IMR-90 (cell line): ENCODE measurements at regions not wholly inside any gene's neighbourhood (a gene's known extent, or its start where the extent isn't known, plus 50 kb on each side); places are given as distances from the start of the nearest gene placed in this dataset.

Experiments used
- ATAC-seq: fragments of 200-7000 bp; cut with Tn5 transposase; 2 replicates; pipeline ENCODE4 v1.9.1; 2020; ENCODE audit warnings: low read depth, mild to moderate bottlenecking, moderate library complexity
- BruUV-seq: library from RNA; stranded (reverse); fragments of 400-500 nt; replicated peaks from 2 replicates; lab custom pipeline; 2021; lab: Mats Ljungman, UMichigan
- CTCF ChIA-PET: fragments of 300-600 bp; formaldehyde crosslinking; extraction: SDS; loops from one replicate; lab custom pipeline; 2021; ENCODE audit warnings: antibody characterized with exemption; lab: Yijun Ruan, JAX
- POLR2A ChIA-PET: fragments of 300-600 bp; sonication (Branson Sonifier 250); formaldehyde crosslinking; loops from one replicate; lab custom pipeline; 2022; ENCODE audit warnings: antibody characterized with exemption; ENCODE audit not compliant: unreplicated experiment; lab: Charles Lee
- DNase-seq: peaks from one replicate; pipeline ENCODE4 v3.0.0; 2013
- H2AFZ ChIP-seq: replicated peaks from 2 replicates; pipeline ENCODE3; 2013; ENCODE audit warnings: low read length, mild to moderate bottlenecking; ENCODE audit not compliant: poor library complexity
- H2AK5ac ChIP-seq: 2 replicates; pipeline ENCODE4 v1.6.1; 2013; ENCODE audit warnings: low read depth, low read length, inconsistent platforms
- H2AK9ac ChIP-seq: replicated peaks from 2 replicates; pipeline ENCODE3; 2013; ENCODE audit warnings: mild to moderate bottlenecking, low read depth, low read length, moderate library complexity; ENCODE audit not compliant: poor library complexity
- H2BK120ac ChIP-seq: 2 replicates; pipeline ENCODE4 v1.6.1; 2013; ENCODE audit warnings: low read depth, low read length, inconsistent platforms
- H2BK15ac ChIP-seq: 3 replicates; pipeline ENCODE4 v1.6.1; 2013; ENCODE audit warnings: low read depth, low read length, inconsistent platforms
- H2BK20ac ChIP-seq: 2 replicates; pipeline ENCODE4 v1.6.1; 2013; ENCODE audit warnings: low read depth, mild to moderate bottlenecking, inconsistent platforms, low read length, moderate library complexity
- H2BK5ac ChIP-seq: 2 replicates; pipeline ENCODE4 v1.6.1; 2013; ENCODE audit warnings: mild to moderate bottlenecking, low read depth, low read length, inconsistent platforms; ENCODE audit not compliant: poor library complexity, severe bottlenecking
- H3K14ac ChIP-seq: replicated peaks from 2 replicates; pipeline ENCODE4 v1.6.1; 2013; ENCODE audit warnings: low read depth, low read length, inconsistent platforms
- H3K18ac ChIP-seq: 2 replicates; pipeline ENCODE4 v1.6.1; 2013; ENCODE audit warnings: low read depth, low read length, control low read depth
- H3K23ac ChIP-seq: 2 replicates; pipeline ENCODE4 v1.6.1; 2013; ENCODE audit warnings: low read depth, low read length, inconsistent platforms
- H3K27ac ChIP-seq: 2 replicates; pipeline ENCODE4 v1.5.1; 2013; ENCODE audit warnings: mild to moderate bottlenecking, control low read depth, low read length; ENCODE audit not compliant: insufficient read depth
- H3K27me3 ChIP-seq: 2 replicates; pipeline ENCODE4 v1.6.1; 2013; ENCODE audit warnings: low read length; ENCODE audit not compliant: control insufficient read depth, insufficient read depth
- H3K36me3 ChIP-seq: 2 replicates; pipeline ENCODE4 v1.6.1; 2013; ENCODE audit warnings: low read length, mixed read lengths; ENCODE audit not compliant: control insufficient read depth, insufficient read depth
- H3K4ac ChIP-seq: 2 replicates; pipeline ENCODE4 v1.6.1; 2013; ENCODE audit warnings: low read depth, low read length, inconsistent platforms
- H3K4me1 ChIP-seq: 2 replicates; pipeline ENCODE4 v1.6.1; 2013; ENCODE audit warnings: low read length, mixed read lengths; ENCODE audit not compliant: control insufficient read depth, insufficient read depth
- H3K4me2 ChIP-seq: 2 replicates; pipeline ENCODE4 v1.6.1; 2013; ENCODE audit warnings: low read depth, mild to moderate bottlenecking, control low read depth, low read length, moderate library complexity
- H3K4me3 ChIP-seq: 2 replicates; pipeline ENCODE4 v1.5.1; 2013; ENCODE audit warnings: low read depth, mild to moderate bottlenecking, control low read depth, low read length, moderate library complexity; ENCODE audit not compliant: insufficient read depth
- H3K56ac ChIP-seq: 2 replicates; pipeline ENCODE4 v1.6.1; 2013; ENCODE audit warnings: low read length, inconsistent platforms; ENCODE audit not compliant: insufficient read depth; ENCODE audit errors: extremely low read depth
- H3K79me1 ChIP-seq, 2 experiments: 2 replicates each; pipeline ENCODE4 v1.6.1; 2013; ENCODE audit warnings: low read length in 2 of 2, inconsistent platforms in 1 of 2, low read depth in 1 of 2
- H3K9ac ChIP-seq: 2 replicates; pipeline ENCODE4 v1.6.1; 2013; ENCODE audit warnings: low read depth, low read length, control low read depth
- H3K9me1 ChIP-seq: 2 replicates; pipeline ENCODE4 v1.6.1; 2013; ENCODE audit warnings: low read length, inconsistent platforms; ENCODE audit not compliant: insufficient read depth
- H3K9me3 ChIP-seq: 2 replicates; pipeline ENCODE4 v1.6.1; 2013; ENCODE audit warnings: low read length; ENCODE audit not compliant: control insufficient read depth, insufficient read depth
- H4K20me1 ChIP-seq: 2 replicates; pipeline ENCODE4 v1.6.1; 2013; ENCODE audit warnings: low read length, inconsistent platforms; ENCODE audit not compliant: insufficient read depth
- H4K5ac ChIP-seq: 2 replicates; pipeline ENCODE4 v1.6.1; 2013; ENCODE audit warnings: mild to moderate bottlenecking, low read depth, low read length, control low read depth
- H4K8ac ChIP-seq, 2 experiments: 2 replicates each; pipeline ENCODE4 v1.6.1; 2013; ENCODE audit warnings: low read depth in 2 of 2, low read length in 2 of 2, control low read depth in 1 of 2, inconsistent platforms in 1 of 2
- H4K91ac ChIP-seq: 2 replicates; pipeline ENCODE4 v1.6.1; 2013; ENCODE audit warnings: low read depth, low read length, inconsistent platforms; ENCODE audit not compliant: insufficient read depth
- CEBPB ChIP-seq: IDR thresholded peaks from 2 replicates; pipeline ENCODE4 v1.6.1; 2012; ENCODE audit warnings: low read depth, low read length, improper control_type of control experiment
- FOS ChIP-seq: fragments of 150-350 bp; IDR thresholded peaks from 2 replicates; pipeline ENCODE4 v1.6.1; 2016; ENCODE audit warnings: low read depth, low read length
- RFX5 ChIP-seq: IDR thresholded peaks from 2 replicates; pipeline ENCODE4 v1.8.0; 2012; ENCODE audit warnings: low read depth, mild to moderate bottlenecking, low read length, moderate library complexity
- SMC3 ChIP-seq: fragments of 150-350 bp; IDR thresholded peaks from 2 replicates; pipeline ENCODE4 v1.6.1; 2016; ENCODE audit warnings: low read depth, mild to moderate bottlenecking, antibody characterized with exemption, low read length, moderate library complexity
- WGBS, 2 experiments: methylation state at CpG; one replicate each; pipeline versions ENCODE4 v1.1.5 to v1.1.7; 2013; ENCODE audit warnings: missing lambda C conversion rate in 2 of 2; ENCODE audit not compliant: insufficient read length in 1 of 2; ENCODE audit errors: extremely low coverage in 2 of 2; 5-methylcytosine and 5-hydroxymethylcytosine counted together
- dilution Hi-C: fragments of 300-500 bp; cut with HindIII; formaldehyde crosslinking; loops from one replicate; pipeline ENCODE4 v1.14.3; 2018; ENCODE audit warnings: low sequenced_read_pairs; ENCODE audit not compliant: unreplicated experiment
- in situ Hi-C: fragments of 300-500 bp; cut with MboI; formaldehyde crosslinking; loops from 3 replicates; pipeline ENCODE4 v1.14.3; 2019; ENCODE audit warnings: low sequenced_read_pairs, inconsistent platforms, mixed read lengths
- intact Hi-C: fragments of 100-400 bp; cut with micrococcal nuclease; formaldehyde crosslinking; loops from 2 replicates; pipeline ENCODE4 v1.10.0; 2022
- TF ChIP-seq, protein P1 (sequence below): conservative IDR thresholded peaks from 2 replicates; pipeline ENCODE4 v1.5.1; 2012; ENCODE audit warnings: mild to moderate bottlenecking, low read depth, low read length, improper control_type of control experiment
- TF ChIP-seq, protein P2 (sequence below): fragments of 150-350 bp; IDR thresholded peaks from 2 replicates; pipeline ENCODE4 v1.6.1; 2017; ENCODE audit warnings: mild to moderate bottlenecking, antibody characterized with exemption, low read length, low read depth

DNA sequence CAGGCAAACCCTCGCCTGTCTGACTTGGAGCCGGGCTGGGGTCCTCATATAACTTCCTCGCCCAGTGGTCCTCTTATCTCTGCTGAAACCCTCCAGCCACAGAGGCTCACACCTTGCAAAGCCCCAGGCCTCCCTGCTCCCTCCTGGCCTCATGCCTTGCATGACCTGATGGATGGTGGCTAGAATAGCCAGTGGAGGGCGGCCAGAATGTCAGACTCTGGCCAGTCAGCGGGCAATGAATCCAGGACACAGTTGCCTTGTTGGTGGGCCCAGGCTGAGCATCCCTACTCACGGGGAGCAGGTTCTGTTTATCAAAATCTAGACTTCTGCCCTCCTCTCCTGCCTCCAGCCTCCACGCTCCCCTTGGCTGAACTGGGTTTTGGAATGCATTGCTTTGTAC lies 69.1 kb upstream of the WNT11 start:
- H4K8ac ChIP-seq: no peak overlapping the region
- no peak overlapping the region for H3K23ac ChIP-seq
- TF ChIP-seq RFX5 (no peak), CEBPB (no peak), SMC3 (no peak), FOS (no peak)
- TF ChIP-seq, protein P1, sequence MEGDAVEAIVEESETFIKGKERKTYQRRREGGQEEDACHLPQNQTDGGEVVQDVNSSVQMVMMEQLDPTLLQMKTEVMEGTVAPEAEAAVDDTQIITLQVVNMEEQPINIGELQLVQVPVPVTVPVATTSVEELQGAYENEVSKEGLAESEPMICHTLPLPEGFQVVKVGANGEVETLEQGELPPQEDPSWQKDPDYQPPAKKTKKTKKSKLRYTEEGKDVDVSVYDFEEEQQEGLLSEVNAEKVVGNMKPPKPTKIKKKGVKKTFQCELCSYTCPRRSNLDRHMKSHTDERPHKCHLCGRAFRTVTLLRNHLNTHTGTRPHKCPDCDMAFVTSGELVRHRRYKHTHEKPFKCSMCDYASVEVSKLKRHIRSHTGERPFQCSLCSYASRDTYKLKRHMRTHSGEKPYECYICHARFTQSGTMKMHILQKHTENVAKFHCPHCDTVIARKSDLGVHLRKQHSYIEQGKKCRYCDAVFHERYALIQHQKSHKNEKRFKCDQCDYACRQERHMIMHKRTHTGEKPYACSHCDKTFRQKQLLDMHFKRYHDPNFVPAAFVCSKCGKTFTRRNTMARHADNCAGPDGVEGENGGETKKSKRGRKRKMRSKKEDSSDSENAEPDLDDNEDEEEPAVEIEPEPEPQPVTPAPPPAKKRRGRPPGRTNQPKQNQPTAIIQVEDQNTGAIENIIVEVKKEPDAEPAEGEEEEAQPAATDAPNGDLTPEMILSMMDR: no peak
- TF ChIP-seq, protein P2, sequence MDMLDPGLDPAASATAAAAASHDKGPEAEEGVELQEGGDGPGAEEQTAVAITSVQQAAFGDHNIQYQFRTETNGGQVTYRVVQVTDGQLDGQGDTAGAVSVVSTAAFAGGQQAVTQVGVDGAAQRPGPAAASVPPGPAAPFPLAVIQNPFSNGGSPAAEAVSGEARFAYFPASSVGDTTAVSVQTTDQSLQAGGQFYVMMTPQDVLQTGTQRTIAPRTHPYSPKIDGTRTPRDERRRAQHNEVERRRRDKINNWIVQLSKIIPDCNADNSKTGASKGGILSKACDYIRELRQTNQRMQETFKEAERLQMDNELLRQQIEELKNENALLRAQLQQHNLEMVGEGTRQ: no peak
- H2AK5ac ChIP-seq: no peak overlapping the region
- H3K9me3 ChIP-seq: peaks cover 9% of the 10 kb centered on the region
- no peaks in the 10 kb centered on the region for H3K9me1 ChIP-seq
- no peak overlapping the region for H3K18ac ChIP-seq
- no peak overlapping the region for H2BK20ac ChIP-seq
- peaks cover 73% of the 10 kb centered on the region for H3K27me3 ChIP-seq
- no peaks in the 10 kb centered on the region for H3K4me1 ChIP-seq
- dilution Hi-C loops (no loop called here), intact Hi-C loops (no loop called here), in situ Hi-C loops (no loop called here)
- DNase-seq (no peak), ATAC-seq (no peak)
- H4K91ac ChIP-seq: no peak overlapping the region
- no peaks in the 10 kb centered on the region for H3K79me1 ChIP-seq
- H2AK9ac ChIP-seq: no peak overlapping the region
- ChIA-PET POLR2A (no interaction called here), CTCF (no interaction called here)
- no peak overlapping the region for H2BK5ac ChIP-seq
- H3K4ac ChIP-seq: no peak overlapping the region
- no peak overlapping the region for H3K4me3 ChIP-seq
- no peak overlapping the region for H3K56ac ChIP-seq
- H4K5ac ChIP-seq: no peak overlapping the region
- no peaks in the 10 kb centered on the region; the same call in 1 of the 2 replicates for H4K20me1 ChIP-seq
- no peak overlapping the region for H2AFZ ChIP-seq
- H3K14ac ChIP-seq: no peak overlapping the region
- BruUV-seq: no TSS peak
- no peak overlapping the region for H3K4me2 ChIP-seq
- no peak overlapping the region for H2BK120ac ChIP-seq
- H3K9ac ChIP-seq: no peak overlapping the region
- H3K36me3 ChIP-seq: no peaks in the 10 kb centered on the region
- H2BK15ac ChIP-seq: no peak overlapping the region
- no CpG with 5 or more reads among the region's 7 CpGs for WGBS, 2 experiments
- no peak overlapping the region for H3K27ac ChIP-seq
